ENCODE measurements at regions not wholly inside any gene's neighbourhood (a gene's known extent, or its start where the extent isn't known, plus 50 kb on each side); places are given as distances from the start of the nearest gene placed in this dataset.
"Not testable (repeated sequence)": the region's sequence is repeated elsewhere in the genome, so short reads cannot be mapped to it uniquely, and the experiment has no call there.

GRCh38 chr3:99586701-99587100 is 51.7 kb upstream of the COL8A1 start:
- no peak for DNase-seq (ENCODE audit: low spot score)

- no peak for DNase-seq (ENCODE audit: low spot score)
Measured at GRCh38 chr3:99579965-99580364, 58.4 kb upstream of the COL8A1 start.

DNA sequence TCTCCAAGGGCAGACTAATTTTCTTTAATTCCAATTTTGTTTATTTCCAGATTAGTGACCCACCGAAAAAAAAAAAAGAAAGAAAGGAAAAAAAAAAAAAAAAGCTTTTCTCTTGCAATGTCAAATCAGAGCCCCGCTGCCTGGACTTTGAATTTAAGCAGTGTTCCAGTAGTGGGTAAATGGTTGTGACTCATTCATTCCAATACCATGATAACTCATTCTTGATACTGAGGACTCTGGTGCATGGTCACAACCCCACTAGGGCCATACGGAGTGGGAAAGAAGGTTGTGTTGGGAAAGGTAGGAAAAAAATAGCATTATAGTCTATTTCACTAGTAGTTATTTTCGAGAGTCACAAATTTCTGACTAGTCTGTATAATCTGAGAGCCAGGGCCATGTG is 59.1 kb upstream of the COL8A1 start:
- DNase-seq (ENCODE audit: low spot score), result peak; percentile 34

- no peak for DNase-seq (ENCODE audit: low spot score)
Measured at GRCh38 chr3:99578339-99578970, 59.9 kb upstream of the COL8A1 start.

DNA sequence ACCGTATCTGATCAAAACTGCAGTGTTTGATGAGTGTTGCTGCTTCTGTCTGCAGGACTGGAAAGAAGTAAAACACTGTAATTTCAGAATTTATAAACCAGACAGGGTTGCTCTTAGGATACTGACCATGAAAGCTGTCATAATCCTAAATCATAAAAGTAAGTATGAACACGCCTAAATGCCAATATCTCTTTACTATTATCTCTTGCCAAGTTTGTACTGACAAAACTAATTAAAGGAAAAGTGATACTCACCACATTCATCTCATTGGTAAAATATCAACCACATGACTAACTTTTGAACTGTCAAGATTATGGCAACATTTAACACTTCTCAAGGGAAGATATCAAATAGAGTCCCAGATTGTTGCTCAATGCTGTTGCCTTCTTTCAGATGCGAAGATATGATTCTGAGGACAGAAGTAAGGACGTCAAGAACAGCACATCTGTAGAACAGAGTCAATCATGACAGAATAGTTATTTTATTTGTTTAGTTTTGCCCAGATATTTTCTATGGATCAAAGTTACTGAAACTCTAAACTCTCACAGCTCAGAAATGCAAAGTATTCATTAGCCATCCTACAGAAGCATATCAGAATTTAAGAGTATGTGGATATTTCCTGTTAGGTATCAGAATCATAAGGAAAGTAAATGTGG is 61.4 kb upstream of the COL8A1 start:
- DNase-seq (ENCODE audit: low spot score), result no peak

- DNase-seq (ENCODE audit: low spot score), result no peak
Measured at GRCh38 chr3:99575683-99576082, 62.7 kb upstream of the COL8A1 start.

DNA sequence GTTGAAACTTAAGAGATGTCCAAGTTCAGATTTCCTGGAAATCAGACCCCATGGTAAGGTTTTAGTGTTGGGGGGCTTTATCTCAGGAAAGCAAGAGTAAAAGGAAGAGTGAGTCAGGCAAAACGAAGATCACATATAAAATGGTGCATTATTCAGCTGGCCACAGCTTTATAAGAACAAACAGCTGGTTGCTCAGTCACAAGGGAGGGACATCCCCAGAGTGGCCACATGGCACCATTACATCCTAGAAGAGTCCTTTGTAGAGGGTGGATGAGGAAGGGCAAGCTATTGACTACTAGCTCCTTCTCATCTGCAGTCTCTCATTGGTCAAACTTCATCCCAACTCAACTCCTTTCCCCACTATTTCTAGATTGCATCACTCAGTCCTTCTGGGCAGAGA is 68.3 kb upstream of the COL8A1 start:
- no peak for DNase-seq (ENCODE audit: low spot score)

DNA sequence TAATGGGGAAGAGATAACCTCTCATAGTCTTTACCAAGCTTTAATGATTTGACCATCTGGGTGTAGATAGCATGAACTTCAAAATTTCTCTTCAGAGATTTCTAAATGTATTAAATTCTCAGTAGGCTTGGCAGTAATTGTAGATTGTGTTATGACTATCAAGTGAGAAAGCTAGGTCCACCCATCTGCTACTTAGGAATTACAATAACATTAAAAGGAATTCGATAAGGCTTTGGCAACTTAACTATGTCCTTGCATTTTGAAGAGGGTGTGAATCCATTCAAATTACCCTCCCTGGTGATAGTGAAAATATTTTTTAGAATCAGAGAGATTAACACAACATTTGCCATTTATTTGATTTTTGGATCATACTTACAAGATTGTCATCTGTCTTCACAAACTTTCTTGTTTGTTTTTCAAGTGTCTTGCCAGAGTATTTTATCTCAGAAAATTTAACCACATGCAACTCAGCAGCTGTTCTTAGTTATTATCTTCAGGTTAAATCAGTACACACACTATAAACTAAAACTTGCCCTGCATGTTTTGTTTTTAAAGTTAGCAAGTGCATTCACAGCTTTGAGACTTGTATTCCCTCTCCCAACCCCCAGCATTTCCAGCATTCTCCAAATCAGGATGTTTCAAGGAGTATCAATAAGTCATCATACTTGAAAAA is 69.6 kb upstream of the COL8A1 start:
- DNase-seq (ENCODE audit: low spot score), result no peak

- DNase-seq (ENCODE audit: low spot score), result no peak
Measured at GRCh38 chr3:99565331-99565730, 73.1 kb upstream of the COL8A1 start.

DNA sequence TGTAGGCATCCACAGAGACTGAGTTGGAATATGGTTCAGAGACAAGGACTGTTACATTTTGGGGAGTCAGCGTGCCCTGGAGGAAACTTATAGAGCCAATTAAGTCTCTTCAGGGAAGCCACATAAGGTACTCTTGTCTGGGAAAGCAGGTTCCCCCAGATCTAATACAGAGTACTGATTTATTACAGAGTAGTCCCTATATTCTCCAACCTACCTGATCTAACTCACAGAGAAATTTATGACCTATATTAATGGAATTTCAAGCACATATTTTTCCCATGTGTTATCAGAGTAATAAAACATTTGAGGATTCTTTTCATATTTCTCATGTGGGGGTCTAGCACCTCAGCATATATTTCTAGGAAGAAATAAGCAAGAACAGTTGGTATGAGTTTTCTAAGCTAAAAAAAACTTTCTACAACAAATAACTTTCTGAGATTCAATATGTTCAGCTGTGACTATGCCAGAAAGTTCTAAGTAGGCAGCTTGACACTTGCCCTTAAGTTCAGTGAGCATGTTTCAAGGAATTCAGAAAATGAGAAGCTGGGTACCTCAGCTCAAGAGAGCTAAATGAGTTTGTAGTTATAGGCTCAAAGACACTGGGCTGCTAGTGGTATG is 75.3 kb upstream of the COL8A1 start:
- DNase-seq (ENCODE audit: low spot score), result no peak

GRCh38 chr3:99562138-99562537 is 76.3 kb upstream of the COL8A1 start:
- no peak for DNase-seq (ENCODE audit: low spot score)

DNA sequence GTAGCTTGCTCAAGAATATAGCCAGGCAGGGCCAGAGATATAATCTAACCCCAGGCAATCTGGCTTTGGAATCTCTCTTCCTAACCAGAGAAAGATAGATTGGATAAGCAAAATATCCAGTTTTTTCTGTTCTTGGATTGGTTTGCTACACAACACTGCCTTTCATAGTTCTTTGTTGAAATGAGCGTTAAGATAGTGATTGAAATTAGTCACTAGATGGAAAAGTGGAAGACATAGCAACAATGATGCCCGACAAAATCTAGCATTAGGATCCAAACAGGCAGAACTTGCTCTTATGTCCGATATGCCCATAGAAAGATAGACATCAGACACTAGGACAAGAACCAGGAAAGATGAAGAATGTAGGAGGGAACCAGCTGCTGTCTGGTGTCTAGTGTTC is 77.3 kb upstream of the COL8A1 start:
- DNase-seq (ENCODE audit: low spot score), result no peak

- no peak for DNase-seq (ENCODE audit: low spot score)
Measured at GRCh38 chr3:99559196-99559595, 79.2 kb upstream of the COL8A1 start.

DNA sequence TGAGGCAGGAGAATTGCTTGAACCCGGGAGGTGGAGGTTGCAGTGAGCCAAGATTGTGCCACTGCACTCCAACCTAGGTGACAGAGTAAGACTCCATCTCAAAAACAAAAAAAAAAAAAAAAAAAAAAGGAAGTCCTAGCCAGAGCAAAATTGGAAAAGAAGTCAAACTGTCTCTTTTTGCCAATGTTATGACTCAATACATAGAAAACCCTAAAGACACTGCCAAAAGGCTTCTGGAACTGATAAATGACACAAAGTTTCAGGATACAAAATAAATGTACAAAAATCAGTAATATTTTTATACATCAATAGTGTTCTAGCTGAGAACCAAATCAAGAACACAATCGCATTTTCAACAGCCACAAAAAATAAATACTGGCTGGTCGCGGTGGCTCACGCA is 82.5 kb upstream of the COL8A1 start:
- DNase-seq (ENCODE audit: low spot score), result not testable (repeated sequence)

GRCh38 chr3:99551520-99551919 is 86.9 kb upstream of the COL8A1 start:
- no peak for DNase-seq (ENCODE audit: low spot score)

- DNase-seq (ENCODE audit: low spot score), result no peak
Measured at GRCh38 chr3:99549957-99550603, 88.3 kb upstream of the COL8A1 start.

- DNase-seq (ENCODE audit: low spot score), result no peak
Measured at GRCh38 chr3:99549220-99549619, 89.2 kb upstream of the COL8A1 start.

DNA sequence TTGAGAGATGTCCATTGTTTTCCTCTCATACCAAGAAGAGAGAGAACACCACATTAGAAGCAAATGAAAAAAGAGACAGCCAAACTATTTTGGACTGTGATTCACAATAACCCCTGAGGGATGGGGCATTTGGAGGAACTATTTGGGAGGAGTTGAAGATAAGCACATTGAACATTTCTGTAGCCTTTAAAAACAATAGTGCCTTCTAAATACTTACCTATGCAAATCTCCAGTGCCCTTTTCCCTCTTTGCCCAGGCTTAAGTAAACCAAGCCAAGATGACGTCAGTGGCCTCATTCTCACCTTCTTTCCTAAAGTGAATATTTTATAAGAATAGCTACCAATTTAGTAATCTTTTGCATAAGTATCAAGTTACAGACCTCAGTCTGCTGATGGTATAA is 89.7 kb upstream of the COL8A1 start:
- no peak for DNase-seq (ENCODE audit: low spot score)

- peak; percentile 19 for DNase-seq (ENCODE audit: low spot score)
Measured at GRCh38 chr3:99545941-99546580, 92.3 kb upstream of the COL8A1 start.

GRCh38 chr3:99544786-99545281 is 93.6 kb upstream of the COL8A1 start:
- DNase-seq (ENCODE audit: low spot score), result peak; percentile 57

DNA sequence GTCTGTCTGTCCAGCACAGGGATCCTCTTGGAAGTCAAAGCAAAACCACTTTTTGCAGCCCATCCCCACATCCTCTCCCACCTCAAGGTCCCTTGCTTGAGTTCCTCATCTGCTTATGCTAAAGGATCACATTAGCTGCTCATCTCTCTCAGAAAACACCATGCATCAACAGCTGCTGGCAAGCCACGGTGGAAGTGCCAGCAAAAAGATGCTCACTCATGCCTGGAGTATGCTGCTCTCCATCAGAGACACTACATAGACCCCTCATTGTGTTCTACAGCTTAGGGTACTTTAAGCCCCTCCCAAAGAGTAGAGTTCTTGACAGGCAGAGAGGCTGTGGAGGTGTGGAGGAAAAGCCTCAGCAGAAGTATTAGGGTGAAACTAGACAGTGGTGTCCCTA is 94.6 kb upstream of the COL8A1 start:
- no peak for DNase-seq (ENCODE audit: low spot score)
